MCF 10A (cell line): ENCODE measurements at regions not wholly inside any gene's neighbourhood (a gene's known extent, or its start where the extent isn't known, plus 50 kb on each side); places are given as distances from the start of the nearest gene placed in this dataset.

Source experiments
- BruUV-seq: library from RNA; stranded (reverse); fragments of 400-500 nt; replicated peaks from 2 replicates; lab custom pipeline; 2021; lab: Mats Ljungman, UMichigan
- CTCF ChIA-PET: fragments of 300-600 bp; sonication (Branson Sonifier 250); formaldehyde crosslinking; extraction: SDS; loops from one replicate; lab custom pipeline; 2021; ENCODE audit warnings: antibody characterized with exemption, inconsistent platforms; lab: Yijun Ruan, JAX
- POLR2A ChIA-PET: fragments of 300-600, 350-650 bp; sonication (Branson Sonifier 250); formaldehyde crosslinking; extraction: SDS; loops from one replicate; lab custom pipeline; 2020; ENCODE audit warnings: antibody characterized with exemption, inconsistent platforms; lab: Yijun Ruan, JAX
- DNase-seq: peaks from one replicate; pipeline ENCODE4 v3.0.0-alpha.2; 2018; ENCODE audit not compliant: unreplicated experiment
- H3K27ac Mint-ChIP-seq: one replicate; pipeline ENCODE4 v1.8.0; 2022; ENCODE audit warnings: mild to moderate bottlenecking, low read depth, mixed read lengths; ENCODE audit not compliant: unreplicated experiment
- H3K27me3 Mint-ChIP-seq: one replicate; pipeline ENCODE4 v1.8.0; 2022; ENCODE audit warnings: mixed read lengths; ENCODE audit not compliant: insufficient read depth, unreplicated experiment
- H3K36me3 Mint-ChIP-seq: one replicate; pipeline ENCODE4 v1.8.0; 2022; ENCODE audit warnings: mild to moderate bottlenecking, moderate library complexity, mixed read lengths; ENCODE audit not compliant: insufficient read depth, unreplicated experiment
- H3K4me1 Mint-ChIP-seq: one replicate; pipeline ENCODE4 v1.8.0; 2022; ENCODE audit warnings: mixed read lengths; ENCODE audit not compliant: insufficient read depth, unreplicated experiment
- H3K4me3 Mint-ChIP-seq: one replicate; pipeline ENCODE4 v1.8.0; 2022; ENCODE audit warnings: mild to moderate bottlenecking, moderate library complexity, mixed read lengths; ENCODE audit not compliant: unreplicated experiment
- H3K9me3 Mint-ChIP-seq: one replicate; pipeline ENCODE4 v1.8.0; 2022; ENCODE audit warnings: mixed read lengths; ENCODE audit not compliant: unreplicated experiment
- intact Hi-C: fragments of 100-400 bp; cut with micrococcal nuclease; formaldehyde crosslinking; loops from 2 replicates; pipeline ENCODE4 v1.14.1; 2022
- TF ChIP-seq, protein P1 (sequence below): fragments of 200-600 bp; IDR thresholded peaks from one replicate; pipeline ENCODE4 v1.8.0; 2022; ENCODE audit warnings: antibody characterized with exemption, mild to moderate bottlenecking; ENCODE audit not compliant: unreplicated experiment

DNA sequence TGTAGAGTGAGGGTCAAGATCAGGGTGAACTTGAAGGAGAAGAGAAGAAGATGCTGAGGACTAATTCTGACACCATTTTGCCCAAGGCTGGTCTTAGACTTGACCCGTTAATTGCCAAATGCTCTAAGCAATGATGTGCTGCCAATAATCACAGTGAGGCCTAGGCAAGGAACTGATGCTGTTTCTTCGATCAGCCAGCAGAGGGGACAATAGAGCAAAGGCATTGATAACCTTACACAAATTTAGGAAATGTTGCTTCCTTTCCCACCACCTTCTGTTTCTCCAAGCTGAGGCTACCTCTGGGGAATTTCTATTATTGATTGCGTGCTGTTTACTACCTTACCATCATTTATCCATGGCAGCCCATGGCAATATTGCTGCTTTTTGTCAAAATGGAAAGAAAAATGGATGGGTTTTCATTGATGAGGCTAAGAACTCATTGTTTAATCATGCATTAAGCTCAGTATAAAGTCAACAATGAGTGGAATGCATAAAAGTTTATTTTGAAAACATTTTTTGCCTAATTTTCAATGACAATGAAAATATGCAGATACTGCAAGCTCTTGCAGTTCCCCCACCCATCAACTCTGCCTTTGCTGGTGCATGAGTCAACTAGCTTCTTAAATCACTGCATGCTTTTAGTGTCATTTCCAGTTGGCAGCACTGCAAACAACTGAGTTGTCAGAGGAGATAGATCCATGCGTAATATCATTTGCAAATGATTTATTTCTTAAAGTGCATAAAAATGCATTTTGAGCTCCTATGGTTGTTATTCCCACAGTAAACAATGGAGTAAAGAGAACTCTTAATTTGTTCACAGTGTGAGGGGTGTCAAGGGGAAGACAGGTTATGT is 116.4 kb upstream of the NYAP2 start:
- ChIA-PET POLR2A (no interaction called here), CTCF (interaction anchor here (0.5 to 4.4 kb wide), 17 partner anchors 8 to 434 kb away, joined by 3 to 78 read pairs (median 5); no protein-coding TSS in a partner anchor)
- intact Hi-C loops: loop anchor here (1.0 kb wide), 1 partner anchor 377 kb away; no protein-coding TSS in a partner anchor
- Mint-ChIP-seq H3K36me3 (no peaks in the 10 kb centered on the region), H3K27ac (no peak overlapping the region), H3K4me1 (no peaks in the 10 kb centered on the region), H3K4me3 (no peak overlapping the region), H3K27me3 (peaks cover 33% of the 10 kb centered on the region), H3K9me3 (peaks cover 8% of the 10 kb centered on the region)
- DNase-seq: peak; percentile 57
- BruUV-seq: no TSS peak
- TF ChIP-seq, protein P1, sequence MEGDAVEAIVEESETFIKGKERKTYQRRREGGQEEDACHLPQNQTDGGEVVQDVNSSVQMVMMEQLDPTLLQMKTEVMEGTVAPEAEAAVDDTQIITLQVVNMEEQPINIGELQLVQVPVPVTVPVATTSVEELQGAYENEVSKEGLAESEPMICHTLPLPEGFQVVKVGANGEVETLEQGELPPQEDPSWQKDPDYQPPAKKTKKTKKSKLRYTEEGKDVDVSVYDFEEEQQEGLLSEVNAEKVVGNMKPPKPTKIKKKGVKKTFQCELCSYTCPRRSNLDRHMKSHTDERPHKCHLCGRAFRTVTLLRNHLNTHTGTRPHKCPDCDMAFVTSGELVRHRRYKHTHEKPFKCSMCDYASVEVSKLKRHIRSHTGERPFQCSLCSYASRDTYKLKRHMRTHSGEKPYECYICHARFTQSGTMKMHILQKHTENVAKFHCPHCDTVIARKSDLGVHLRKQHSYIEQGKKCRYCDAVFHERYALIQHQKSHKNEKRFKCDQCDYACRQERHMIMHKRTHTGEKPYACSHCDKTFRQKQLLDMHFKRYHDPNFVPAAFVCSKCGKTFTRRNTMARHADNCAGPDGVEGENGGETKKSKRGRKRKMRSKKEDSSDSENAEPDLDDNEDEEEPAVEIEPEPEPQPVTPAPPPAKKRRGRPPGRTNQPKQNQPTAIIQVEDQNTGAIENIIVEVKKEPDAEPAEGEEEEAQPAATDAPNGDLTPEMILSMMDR: peak; percentile 75

- BruUV-seq: no TSS peak
- POLR2A ChIA-PET: no interaction called here
- intact Hi-C loops: loop anchor here (10.0 kb wide), 1 partner anchor 151 kb away; no protein-coding TSS in a partner anchor
Observed at GRCh38 chr2:225276207-225276606, 123.3 kb upstream of the NYAP2 start.

DNA sequence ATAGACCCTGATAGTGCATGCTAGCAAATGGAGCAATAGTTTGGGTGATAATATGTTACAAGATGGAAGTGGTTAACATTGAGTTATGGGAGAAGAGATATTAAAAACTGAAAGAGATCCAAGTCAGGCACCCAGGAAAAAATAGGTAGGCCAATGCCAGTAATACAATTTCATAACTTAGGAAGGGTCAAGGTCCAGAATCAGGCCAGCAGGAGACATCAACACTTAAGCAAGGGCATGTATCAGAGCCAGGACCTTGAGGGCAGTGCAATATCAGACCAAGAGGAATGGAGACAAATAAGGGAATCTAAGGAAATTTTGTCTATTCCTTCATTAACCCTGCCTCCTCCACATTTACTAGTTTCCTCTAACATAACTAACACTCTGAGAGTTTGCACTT is 124.1 kb upstream of the NYAP2 start:
- no peak overlapping the region for H3K4me3 Mint-ChIP-seq
- H3K27ac Mint-ChIP-seq: no peak overlapping the region
- ChIA-PET CTCF (no interaction called here), POLR2A (no interaction called here)
- H3K27me3 Mint-ChIP-seq: peaks cover 22% of the 10 kb centered on the region
- DNase-seq: no peak
- peaks cover 3% of the 10 kb centered on the region for H3K9me3 Mint-ChIP-seq
- TF ChIP-seq, protein P1: no peak
- intact Hi-C loops: loop anchor here (10.0 kb wide), 1 partner anchor 151 kb away; no protein-coding TSS in a partner anchor
- BruUV-seq: no TSS peak
- H3K36me3 Mint-ChIP-seq: peaks cover 5% of the 10 kb centered on the region
- H3K4me1 Mint-ChIP-seq: peaks cover 11% of the 10 kb centered on the region

More at GRCh38 chr2:225276207-225276606, 123.3 kb upstream of the NYAP2 start:
- Mint-ChIP-seq H3K27ac (no peak overlapping the region), H3K9me3 (peaks cover 8% of the 10 kb centered on the region), H3K27me3 (peaks cover 30% of the 10 kb centered on the region), H3K36me3 (no peaks in the 10 kb centered on the region), H3K4me3 (no peak overlapping the region), H3K4me1 (peaks cover 11% of the 10 kb centered on the region)
- CTCF ChIA-PET: no interaction called here
- no peak for DNase-seq
- TF ChIP-seq, protein P1: no peak

GRCh38 chr2:225274751-225275150 is 124.8 kb upstream of the NYAP2 start:
- TF ChIP-seq, protein P1: no peak
- BruUV-seq: no TSS peak

More at GRCh38 chr2:225274751-225275150, 124.8 kb upstream of the NYAP2 start:
- peaks cover 15% of the 10 kb centered on the region for H3K27me3 Mint-ChIP-seq
- no peak overlapping the region for H3K27ac Mint-ChIP-seq
- ChIA-PET POLR2A (interaction anchor here (0.7 kb wide), 1 partner anchor 689 kb away, joined by 3 read pairs; the partner anchor contains the start of gene CUL3), CTCF (no interaction called here)
- intact Hi-C loops: loop anchor here (10.0 kb wide), 1 partner anchor 150 kb away; no protein-coding TSS in a partner anchor
- H3K4me3 Mint-ChIP-seq: no peak overlapping the region
- peak; percentile 91 for DNase-seq
- H3K9me3 Mint-ChIP-seq: no peaks in the 10 kb centered on the region
- H3K4me1 Mint-ChIP-seq: peaks cover 11% of the 10 kb centered on the region
- peaks cover 5% of the 10 kb centered on the region for H3K36me3 Mint-ChIP-seq
